Naive thymus-derived CD4-positive, alpha-beta T cell (primary cell): ENCODE measurements at regions not wholly inside any gene's neighbourhood (a gene's known extent, or its start where the extent isn't known, plus 50 kb on each side); places are given as distances from the start of the nearest gene placed in this dataset.

Experiments used
- ATAC-seq: fragments of 150-1000 bp; cut with Tn5 transposase; 2 replicates; pipeline ENCODE4 v1.10.0; 2021; ENCODE audit warnings: mild to moderate bottlenecking, moderate library complexity
- CTCF ChIA-PET: fragments of 350-600 bp; sonication (Branson Sonifier 250); formaldehyde crosslinking; loops from one replicate; lab custom pipeline; 2021; ENCODE audit warnings: antibody characterized with exemption; lab: Charles Lee
- POLR2A ChIA-PET: fragments of 350-600 bp; sonication (Branson Sonifier 250); formaldehyde crosslinking; loops from one replicate; lab custom pipeline; 2021; ENCODE audit warnings: antibody characterized with exemption, inconsistent platforms; lab: Charles Lee
- DNase-seq, 9 donors: peaks; one replicate each; pipeline versions ENCODE4 v3.0.0 to v3.0.0-alpha.2; 2020 to 2022; ENCODE audit warnings: mixed read lengths in 1 of 9
- H3K27ac ChIP-seq: one replicate; pipeline ENCODE4 v1.7.0; 2013; ENCODE audit warnings: mild to moderate bottlenecking, low read depth, low read length, moderate library complexity
- H3K27me3 ChIP-seq, 2 donors: one replicate each; pipeline ENCODE4 v1.7.0; 2013; ENCODE audit warnings: low read length in 2 of 2, mild to moderate bottlenecking in 2 of 2, moderate library complexity in 2 of 2; ENCODE audit not compliant: control insufficient read depth in 2 of 2, insufficient read depth in 2 of 2
- H3K36me3 ChIP-seq, 3 experiments: 1 replicate in 2 of 3; 2 replicates in 1 of 3; pipeline ENCODE4 v1.7.0; 2013; ENCODE audit warnings: low read length in 3 of 3, mild to moderate bottlenecking in 3 of 3, moderate library complexity in 1 of 3; ENCODE audit not compliant: insufficient read depth in 3 of 3, control insufficient read depth in 2 of 3
- H3K4me1 ChIP-seq, 2 donors: one replicate each; pipeline ENCODE4 v1.7.0; 2013; ENCODE audit warnings: low read length in 2 of 2, mild to moderate bottlenecking in 2 of 2, moderate library complexity in 1 of 2; ENCODE audit not compliant: control insufficient read depth in 2 of 2, insufficient read depth in 2 of 2
- H3K4me3 ChIP-seq: 2 replicates; pipeline ENCODE4 v1.7.0; 2013; ENCODE audit warnings: mild to moderate bottlenecking, low read length
- H3K9me3 ChIP-seq, 3 experiments: 1 replicate in 2 of 3; 2 replicates in 1 of 3; pipeline ENCODE4 v1.7.0; 2013; ENCODE audit warnings: low read length in 3 of 3; ENCODE audit not compliant: control insufficient read depth in 2 of 3
- H3K27ac Mint-ChIP-seq, 9 donors: one replicate each; pipeline ENCODE4 v1.8.0; 2020 to 2022; ENCODE audit warnings: mixed read lengths in 9 of 9, mild to moderate bottlenecking in 8 of 9, moderate library complexity in 5 of 9, inconsistent platforms in 2 of 9
- H3K27me3 Mint-ChIP-seq, 5 donors: one replicate each; pipeline ENCODE4 v1.8.0; 2021 to 2022; ENCODE audit warnings: mixed read lengths in 5 of 5, mild to moderate bottlenecking in 1 of 5
- H3K36me3 Mint-ChIP-seq, 5 donors: one replicate each; pipeline ENCODE4 v1.8.0; 2020 to 2022; ENCODE audit warnings: mixed read lengths in 5 of 5, mild to moderate bottlenecking in 3 of 5, inconsistent platforms in 1 of 5
- H3K4me1 Mint-ChIP-seq, 7 donors: one replicate each; pipeline ENCODE4 v1.8.0; 2020 to 2022; ENCODE audit warnings: mixed read lengths in 7 of 7, mild to moderate bottlenecking in 3 of 7, inconsistent platforms in 1 of 7
- H3K4me3 Mint-ChIP-seq, 10 donors: one replicate each; pipeline ENCODE4 v1.8.0; 2020 to 2022; ENCODE audit warnings: mild to moderate bottlenecking in 10 of 10, mixed read lengths in 10 of 10, moderate library complexity in 6 of 10, inconsistent platforms in 2 of 10
- H3K9me3 Mint-ChIP-seq, 11 donors: one replicate each; pipeline ENCODE4 v1.8.0; 2020 to 2022; ENCODE audit warnings: mixed read lengths in 11 of 11, mild to moderate bottlenecking in 4 of 11, inconsistent platforms in 1 of 11, moderate library complexity in 1 of 11
- intact Hi-C, 2 donors: fragments of 100-400 bp; cut with micrococcal nuclease; formaldehyde crosslinking; loops; one replicate each; pipeline ENCODE4 v1.15.1; 2023

DNA sequence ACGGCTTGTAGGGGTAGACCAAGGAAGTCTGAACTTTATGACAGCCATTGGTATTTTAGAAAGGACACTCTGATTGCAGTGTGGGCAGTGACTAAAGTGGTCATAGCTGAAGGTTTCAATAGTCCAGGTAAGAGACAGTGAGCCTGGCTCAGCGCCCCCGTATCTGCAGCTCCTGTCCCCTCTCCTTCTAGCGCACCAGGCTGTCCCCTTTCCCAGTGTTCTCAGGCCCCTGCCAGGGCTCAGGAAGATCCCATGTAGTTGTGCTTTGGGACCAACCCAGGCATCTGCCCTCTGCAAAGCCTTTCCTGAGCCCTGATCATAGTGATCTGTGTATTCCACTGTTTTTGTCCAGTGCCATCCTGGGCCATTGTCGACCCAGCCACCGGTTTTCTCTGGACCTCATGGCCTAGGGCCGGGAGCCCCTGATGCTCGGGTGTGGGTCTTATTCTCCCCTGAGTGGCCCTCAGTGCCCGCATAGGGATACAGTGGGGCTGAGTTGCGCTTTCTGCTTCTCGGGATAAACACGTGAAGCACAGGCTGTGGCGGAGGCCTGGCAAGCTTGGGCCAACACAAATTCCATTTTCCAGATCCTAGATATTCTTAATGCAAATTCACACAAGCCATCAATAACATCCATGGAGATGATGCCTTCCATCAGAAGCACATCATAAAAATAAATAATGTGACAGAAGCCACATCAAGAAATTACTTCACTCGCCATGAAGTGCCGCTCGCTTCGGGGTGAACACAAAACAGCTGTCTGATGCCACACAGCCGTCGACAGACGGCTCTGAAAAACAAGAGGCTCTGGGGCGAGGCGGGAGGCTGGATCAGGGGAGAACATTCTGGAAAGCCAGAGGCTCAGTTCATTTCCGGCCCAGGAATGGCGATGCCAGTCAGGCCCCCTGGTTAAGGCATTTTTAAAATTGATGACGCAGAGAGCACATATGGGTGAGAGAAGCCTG is 805.0 kb downstream of the TBC1D22A start:
- peaks cover 0 to 3% (median 0%) of the 10 kb centered on the region in 11 donors for H3K9me3 Mint-ChIP-seq
- no peak overlapping the region for H3K27ac Mint-ChIP-seq
- ATAC-seq (no peak), DNase-seq (peak in 1 of 9 donors; percentile 6)
- no peaks in the 10 kb centered on the region for H3K9me3 ChIP-seq
- H3K36me3 ChIP-seq: no peaks in the 10 kb centered on the region
- no peaks in the 10 kb centered on the region for H3K4me1 ChIP-seq
- H3K4me3 ChIP-seq: no peak overlapping the region
- no peaks in the 10 kb centered on the region for H3K36me3 Mint-ChIP-seq
- ChIA-PET POLR2A (no interaction called here), CTCF (no interaction called here)
- no peaks in the 10 kb centered on the region for H3K27me3 ChIP-seq
- intact Hi-C loops: no loop called here
- no peak overlapping the region for H3K4me3 Mint-ChIP-seq
- H3K4me1 Mint-ChIP-seq: peaks cover 0 to 7% (median 0%) of the 10 kb centered on the region in 7 donors
- peaks cover 0 to 16% (median 8%) of the 10 kb centered on the region in 5 donors for H3K27me3 Mint-ChIP-seq
- no peak overlapping the region for H3K27ac ChIP-seq

- ChIA-PET POLR2A (no interaction called here), CTCF (no interaction called here)
- Histone ChIP-seq H3K36me3 (no peaks in the 10 kb centered on the region), H3K27ac (no peak overlapping the region), H3K27me3 (no peaks in the 10 kb centered on the region), H3K9me3 (no peaks in the 10 kb centered on the region), H3K4me1 (no peaks in the 10 kb centered on the region), H3K4me3 (no peak overlapping the region)
- H3K4me3 Mint-ChIP-seq: no peak overlapping the region
- H3K27me3 Mint-ChIP-seq: peaks cover 0 to 24% (median 8%) of the 10 kb centered on the region in 5 donors
- ATAC-seq (no peak), DNase-seq (peak in 1 of 9 donors; percentile 3)
- no peak overlapping the region for H3K27ac Mint-ChIP-seq
- intact Hi-C loops: no loop called here
- peaks cover 0 to 3% (median 0%) of the 10 kb centered on the region in 11 donors for H3K9me3 Mint-ChIP-seq
- H3K36me3 Mint-ChIP-seq: no peaks in the 10 kb centered on the region
- peaks cover 0 to 7% (median 0%) of the 10 kb centered on the region in 7 donors for H3K4me1 Mint-ChIP-seq
These were observed 804.0 kb downstream of the TBC1D22A start for GRCh38 chr22:47566491-47566890.

DNA sequence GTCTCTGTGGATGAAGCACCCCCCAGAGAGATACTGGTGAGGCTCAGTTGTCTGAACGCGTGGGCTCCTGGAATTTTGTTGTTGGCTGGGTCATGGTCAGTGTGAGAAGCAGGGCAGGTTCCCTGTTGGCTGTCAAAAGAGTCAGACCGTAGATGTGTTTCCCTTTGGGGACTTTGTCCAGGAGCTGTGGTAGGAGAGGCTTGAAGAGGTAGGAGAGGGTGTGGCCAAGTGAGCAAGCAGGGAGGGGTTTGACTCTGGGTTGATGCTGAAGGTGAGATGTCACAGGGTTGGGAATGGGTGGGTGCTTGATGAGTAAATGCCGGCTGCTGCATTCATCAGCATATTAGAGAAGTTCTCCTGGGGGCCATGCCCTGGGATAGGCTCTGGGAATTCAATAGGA is 803.2 kb downstream of the TBC1D22A start:
- Mint-ChIP-seq H3K36me3 (no peaks in the 10 kb centered on the region), H3K27ac (no peak overlapping the region), H3K4me1 (peaks cover 0 to 7% (median 0%) of the 10 kb centered on the region in 7 donors), H3K9me3 (peaks cover 0 to 2% (median 0%) of the 10 kb centered on the region in 11 donors), H3K27me3 (peaks cover 0 to 31% (median 8%) of the 10 kb centered on the region in 5 donors), H3K4me3 (no peak overlapping the region)
- H3K4me3 ChIP-seq: no peak overlapping the region
- H3K27ac ChIP-seq: no peak overlapping the region
- intact Hi-C loops: no loop called here
- DNase-seq: no peak
- no peaks in the 10 kb centered on the region for H3K9me3 ChIP-seq
- ATAC-seq: no peak
- no peaks in the 10 kb centered on the region for H3K36me3 ChIP-seq
- H3K4me1 ChIP-seq: no peaks in the 10 kb centered on the region
- ChIA-PET CTCF (no interaction called here), POLR2A (no interaction called here)
- H3K27me3 ChIP-seq: no peaks in the 10 kb centered on the region

DNA sequence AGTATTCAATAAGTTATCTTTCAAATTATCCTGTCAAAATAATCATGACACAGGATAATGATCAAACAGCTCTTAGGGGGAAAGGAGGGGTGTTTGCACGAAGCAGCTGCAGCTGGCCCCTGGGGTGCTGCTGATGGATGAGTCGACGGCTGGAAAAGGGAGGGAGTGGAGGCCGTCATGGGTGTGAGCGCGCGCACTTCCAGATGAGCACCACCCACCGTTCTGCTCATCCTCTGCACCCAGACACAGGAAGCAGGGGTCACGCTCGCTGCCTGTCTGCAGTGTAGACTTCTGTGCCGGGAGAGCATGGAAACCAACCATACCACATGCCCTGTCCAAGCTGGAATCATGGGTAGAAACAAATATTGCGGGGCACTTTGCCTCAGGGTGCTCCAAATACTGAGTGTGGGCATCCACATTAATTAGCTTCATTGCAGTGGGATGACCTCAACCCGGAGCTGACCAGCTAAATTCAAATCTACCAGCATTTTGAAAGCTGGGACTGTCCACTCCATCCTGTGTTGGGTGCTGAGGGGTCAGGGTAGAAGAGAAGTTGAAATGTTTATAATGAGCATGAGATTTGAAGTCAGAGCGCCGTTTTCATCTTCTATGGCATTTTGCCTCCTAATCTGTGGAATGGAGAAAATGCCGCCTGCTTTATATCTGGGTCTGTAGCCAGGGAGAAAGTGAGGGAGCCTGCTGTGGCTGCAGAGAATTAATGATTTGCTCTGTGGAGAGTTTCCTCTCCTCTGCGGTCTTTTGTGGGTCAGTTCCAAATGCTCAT is 802.4 kb downstream of the TBC1D22A start:
- Histone ChIP-seq H3K4me3 (no peak overlapping the region), H3K36me3 (no peaks in the 10 kb centered on the region), H3K27me3 (no peaks in the 10 kb centered on the region), H3K27ac (no peak overlapping the region), H3K4me1 (no peaks in the 10 kb centered on the region), H3K9me3 (no peaks in the 10 kb centered on the region)
- DNase-seq (no peak), ATAC-seq (no peak)
- H3K4me3 Mint-ChIP-seq: no peak overlapping the region
- peaks cover 0 to 2% (median 0%) of the 10 kb centered on the region in 11 donors for H3K9me3 Mint-ChIP-seq
- H3K4me1 Mint-ChIP-seq: peaks cover 0 to 7% (median 0%) of the 10 kb centered on the region in 7 donors
- peaks cover 0 to 31% (median 8%) of the 10 kb centered on the region in 5 donors for H3K27me3 Mint-ChIP-seq
- ChIA-PET CTCF (no interaction called here), POLR2A (no interaction called here)
- no peak overlapping the region for H3K27ac Mint-ChIP-seq
- intact Hi-C loops: no loop called here
- H3K36me3 Mint-ChIP-seq: no peaks in the 10 kb centered on the region

GRCh38 chr22:47564158-47564450 is 801.7 kb downstream of the TBC1D22A start:
- Histone ChIP-seq H3K27me3 (no peaks in the 10 kb centered on the region), H3K27ac (no peak overlapping the region), H3K36me3 (no peaks in the 10 kb centered on the region), H3K4me3 (no peak overlapping the region), H3K9me3 (no peaks in the 10 kb centered on the region), H3K4me1 (no peaks in the 10 kb centered on the region)
- peaks cover 0 to 2% (median 0%) of the 10 kb centered on the region in 11 donors for H3K9me3 Mint-ChIP-seq
- H3K36me3 Mint-ChIP-seq: no peaks in the 10 kb centered on the region
- H3K4me1 Mint-ChIP-seq: peaks cover 0 to 7% (median 0%) of the 10 kb centered on the region in 7 donors
- H3K4me3 Mint-ChIP-seq: no peak overlapping the region
- intact Hi-C loops: no loop called here
- peaks cover 0 to 32% (median 8%) of the 10 kb centered on the region in 5 donors for H3K27me3 Mint-ChIP-seq
- no peak overlapping the region for H3K27ac Mint-ChIP-seq
- CTCF ChIA-PET: no interaction called here
- no peak for ATAC-seq
- DNase-seq: no peak
- POLR2A ChIA-PET: no interaction called here

DNA sequence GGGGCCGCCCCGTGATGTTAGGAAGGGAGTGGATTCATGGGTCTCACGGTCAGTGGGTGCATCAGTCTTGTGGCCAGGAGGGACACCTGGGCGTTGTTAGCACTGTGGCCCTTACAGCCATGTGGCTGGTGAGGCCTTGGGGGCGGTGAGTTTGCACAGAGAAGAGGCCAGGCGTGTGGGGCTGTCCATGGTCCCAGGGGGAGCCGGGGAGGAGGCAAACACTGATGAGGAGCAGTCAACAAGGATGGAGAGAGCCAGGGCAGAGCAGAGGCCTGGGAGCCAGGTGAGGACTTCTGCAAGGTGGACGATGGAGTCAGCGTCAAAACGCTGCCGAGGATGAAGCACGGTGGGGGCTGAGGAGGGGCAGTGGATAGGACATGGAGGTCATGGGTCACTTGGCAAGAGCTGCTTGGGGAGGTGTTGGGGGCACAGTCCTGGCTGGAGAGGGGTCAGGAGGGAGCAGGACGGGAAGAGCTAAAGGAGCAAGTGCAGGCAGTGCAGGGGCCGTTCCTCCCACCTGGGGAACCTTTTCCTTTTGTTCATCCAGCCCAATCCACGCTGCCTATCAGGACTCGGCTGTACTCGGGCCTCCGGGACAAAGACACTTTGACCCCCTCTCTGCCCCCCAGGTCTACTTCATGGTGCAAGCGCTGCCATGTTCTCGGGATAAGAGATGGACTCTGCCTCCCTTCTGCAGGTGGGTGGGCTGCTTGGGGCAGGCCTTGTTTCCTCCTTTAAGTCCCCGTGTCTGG is 801.1 kb downstream of the TBC1D22A start:
- ChIA-PET CTCF (no interaction called here), POLR2A (no interaction called here)
- Mint-ChIP-seq H3K9me3 (peaks cover 0 to 2% (median 0%) of the 10 kb centered on the region in 11 donors), H3K27me3 (peaks cover 0 to 36% (median 8%) of the 10 kb centered on the region in 5 donors), H3K36me3 (no peaks in the 10 kb centered on the region), H3K4me1 (peaks cover 0 to 7% (median 0%) of the 10 kb centered on the region in 7 donors), H3K4me3 (no peak overlapping the region), H3K27ac (no peak overlapping the region)
- no peaks in the 10 kb centered on the region for H3K9me3 ChIP-seq
- H3K27me3 ChIP-seq: no peaks in the 10 kb centered on the region
- H3K36me3 ChIP-seq: no peaks in the 10 kb centered on the region
- no peak overlapping the region for H3K4me3 ChIP-seq
- DNase-seq (no peak), ATAC-seq (no peak)
- intact Hi-C loops: no loop called here
- no peaks in the 10 kb centered on the region for H3K4me1 ChIP-seq
- no peak overlapping the region for H3K27ac ChIP-seq
